H9 (cell line): ENCODE measurements at regions not wholly inside any gene's neighbourhood (a gene's known extent, or its start where the extent isn't known, plus 50 kb on each side); places are given as distances from the start of the nearest gene placed in this dataset.

Experiments used
- DNase-seq: peaks from one replicate; pipeline ENCODE4 v3.0.0-alpha.2; 2017
- H2AFZ ChIP-seq: one replicate; pipeline ENCODE4 v1.6.1; 2013; ENCODE audit warnings: mild to moderate bottlenecking, low read length, control low read depth, moderate library complexity
- H2AK5ac ChIP-seq: 2 replicates; pipeline ENCODE4 v1.6.1; 2013; ENCODE audit warnings: low read length, control low read depth, mixed read lengths; ENCODE audit not compliant: insufficient read length
- H2BK120ac ChIP-seq: one replicate; pipeline ENCODE4 v1.6.1; 2013; ENCODE audit warnings: low read depth, mild to moderate bottlenecking, low read length, control low read depth, inconsistent platforms; ENCODE audit not compliant: poor library complexity, severe bottlenecking
- H2BK12ac ChIP-seq: 2 replicates; pipeline ENCODE4 v1.6.1; 2013; ENCODE audit warnings: low read length, control low read depth, mixed read lengths, low read depth; ENCODE audit not compliant: insufficient read length
- H2BK15ac ChIP-seq: 2 replicates; pipeline ENCODE4 v1.6.1; 2013; ENCODE audit warnings: low read depth, low read length, control low read depth
- H2BK20ac ChIP-seq: one replicate; pipeline ENCODE4 v1.6.1; 2013; ENCODE audit warnings: low read depth, mild to moderate bottlenecking, low read length, control low read depth, inconsistent platforms; ENCODE audit not compliant: poor library complexity, severe bottlenecking
- H2BK5ac ChIP-seq: 2 replicates; pipeline ENCODE4 v1.6.1; 2013; ENCODE audit warnings: low read length, control low read depth, mixed read lengths; ENCODE audit not compliant: insufficient read length
- H3K14ac ChIP-seq: 2 replicates; pipeline ENCODE4 v1.6.1; 2013; ENCODE audit warnings: low read length, control low read depth; ENCODE audit not compliant: insufficient read depth
- H3K18ac ChIP-seq: 2 replicates; pipeline ENCODE4 v1.6.1; 2013; ENCODE audit warnings: low read depth, mild to moderate bottlenecking, mixed read lengths, low read length, control low read depth; ENCODE audit not compliant: insufficient read length
- H3K23ac ChIP-seq: 2 replicates; pipeline ENCODE4 v1.6.1; 2013; ENCODE audit warnings: low read length, control low read depth, mixed read lengths, low read depth; ENCODE audit not compliant: insufficient read length
- H3K23me2 ChIP-seq: 2 replicates; pipeline ENCODE4 v1.6.1; 2013; ENCODE audit warnings: low read depth, mild to moderate bottlenecking, mixed read lengths, low read length, control low read depth; ENCODE audit not compliant: insufficient read length, poor library complexity, severe bottlenecking
- H3K27ac ChIP-seq: 2 replicates; pipeline ENCODE4 v1.5.1; 2013; ENCODE audit warnings: low read length, control low read depth, mixed read lengths, low read depth; ENCODE audit not compliant: insufficient read length
- H3K27me3 ChIP-seq: 2 replicates; pipeline ENCODE4 v1.6.1; 2013; ENCODE audit warnings: low read length, control low read depth, inconsistent platforms; ENCODE audit not compliant: insufficient read depth
- H3K4ac ChIP-seq: 2 replicates; pipeline ENCODE4 v1.6.1; 2013; ENCODE audit warnings: low read depth, mild to moderate bottlenecking, control low read depth, inconsistent platforms, low read length, moderate library complexity
- H3K4me1 ChIP-seq: 2 replicates; pipeline ENCODE4 v1.6.1; 2013; ENCODE audit warnings: low read length, control low read depth, inconsistent platforms; ENCODE audit not compliant: insufficient read depth
- H3K4me2 ChIP-seq: 2 replicates; pipeline ENCODE4 v1.6.1; 2013; ENCODE audit warnings: low read length, control low read depth, mixed read lengths; ENCODE audit not compliant: insufficient read length, insufficient read depth
- H3K56ac ChIP-seq: 2 replicates; pipeline ENCODE4 v1.6.1; 2013; ENCODE audit warnings: low read depth, mild to moderate bottlenecking, mixed read lengths, low read length, control low read depth; ENCODE audit not compliant: insufficient read length
- H3K79me1 ChIP-seq: 2 replicates; pipeline ENCODE4 v1.6.1; 2013; ENCODE audit warnings: low read depth, mild to moderate bottlenecking, moderate library complexity, low read length, control low read depth, inconsistent platforms; ENCODE audit not compliant: insufficient read depth, poor library complexity, severe bottlenecking
- H3K79me2 ChIP-seq: 2 replicates; pipeline ENCODE4 v1.6.1; 2013; ENCODE audit warnings: low read length, control low read depth, inconsistent platforms; ENCODE audit not compliant: insufficient read depth
- H3K9ac ChIP-seq: 2 replicates; pipeline ENCODE4 v1.6.1; 2013; ENCODE audit warnings: low read length, control low read depth, mixed read lengths; ENCODE audit not compliant: insufficient read length; ENCODE audit errors: extremely low read depth
- H3K9me3 ChIP-seq: one replicate; pipeline ENCODE4 v1.6.1; 2013; ENCODE audit warnings: low read depth, low read length, inconsistent platforms; ENCODE audit not compliant: control insufficient read depth
- H3T11ph ChIP-seq: one replicate; pipeline ENCODE4 v1.6.1; 2013; ENCODE audit warnings: mild to moderate bottlenecking, low read length, control low read depth, inconsistent platforms
- H4K20me1 ChIP-seq: one replicate; pipeline ENCODE4 v1.6.1; 2013; ENCODE audit not compliant: control insufficient read depth, insufficient read length, insufficient read depth
- H4K5ac ChIP-seq: 2 replicates; pipeline ENCODE4 v1.6.1; 2013; ENCODE audit warnings: low read depth, mild to moderate bottlenecking, mixed read lengths, low read length, control low read depth; ENCODE audit not compliant: insufficient read length
- H4K8ac ChIP-seq: replicated peaks from 2 replicates; pipeline ENCODE4 v1.6.1; 2013; ENCODE audit warnings: low read length, control low read depth, mixed read lengths, low read depth; ENCODE audit not compliant: insufficient read length
- H4K91ac ChIP-seq: 2 replicates; pipeline ENCODE4 v1.6.1; 2013; ENCODE audit warnings: low read depth, mild to moderate bottlenecking, moderate library complexity, mixed read lengths, low read length, control low read depth; ENCODE audit not compliant: insufficient read length
- H3K27ac Mint-ChIP-seq, 3 experiments: 2 replicates in 2 of 3; 3 replicates in 1 of 3; pipeline ENCODE4 v1.8.0; 2020 to 2021; ENCODE audit warnings: mixed read lengths in 3 of 3, mild to moderate bottlenecking in 1 of 3, moderate library complexity in 1 of 3
- H3K27me3 Mint-ChIP-seq: 2 replicates; pipeline ENCODE4 v1.8.0; 2021; ENCODE audit warnings: low read depth, mild to moderate bottlenecking, moderate library complexity, mixed read lengths
- H3K36me3 Mint-ChIP-seq, 3 experiments: 2 replicates in 2 of 3; 3 replicates in 1 of 3; pipeline ENCODE4 v1.8.0; 2020 to 2021; ENCODE audit warnings: low read depth in 3 of 3, mixed read lengths in 3 of 3; ENCODE audit not compliant: insufficient read depth in 1 of 3
- H3K4me1 Mint-ChIP-seq, 2 experiments: 2 replicates each; pipeline ENCODE4 v1.8.0; 2020; ENCODE audit warnings: mixed read lengths in 2 of 2
- H3K4me3 Mint-ChIP-seq, 2 experiments: 2 replicates in 1 of 2; 3 replicates in 1 of 2; pipeline ENCODE4 v1.8.0; 2020 to 2021; ENCODE audit warnings: mild to moderate bottlenecking in 2 of 2, mixed read lengths in 2 of 2, moderate library complexity in 1 of 2
- H3K9me3 Mint-ChIP-seq, 2 experiments: 2 replicates in 1 of 2; 3 replicates in 1 of 2; pipeline ENCODE4 v1.8.0; 2020; ENCODE audit warnings: mild to moderate bottlenecking in 2 of 2, mixed read lengths in 2 of 2, moderate library complexity in 1 of 2
- WGBS: extraction: QIAGEN DNeasy Blood & Tissue Kit; methylation state at CpG from one replicate; pipeline ENCODE4 v1.1.7; 2013; ENCODE audit warnings: missing lambda C conversion rate, low lambda C conversion rate, mixed read lengths; ENCODE audit not compliant: insufficient read length; ENCODE audit errors: extremely low coverage; 5-methylcytosine and 5-hydroxymethylcytosine counted together
- TF ChIP-seq, protein P1 (sequence below): fragments of 200-600 bp; sonication (generic); conservative IDR thresholded peaks from 3 replicates; pipeline ENCODE4 v1.8.0; 2021; ENCODE audit warnings: antibody characterized with exemption, mild to moderate bottlenecking

DNA sequence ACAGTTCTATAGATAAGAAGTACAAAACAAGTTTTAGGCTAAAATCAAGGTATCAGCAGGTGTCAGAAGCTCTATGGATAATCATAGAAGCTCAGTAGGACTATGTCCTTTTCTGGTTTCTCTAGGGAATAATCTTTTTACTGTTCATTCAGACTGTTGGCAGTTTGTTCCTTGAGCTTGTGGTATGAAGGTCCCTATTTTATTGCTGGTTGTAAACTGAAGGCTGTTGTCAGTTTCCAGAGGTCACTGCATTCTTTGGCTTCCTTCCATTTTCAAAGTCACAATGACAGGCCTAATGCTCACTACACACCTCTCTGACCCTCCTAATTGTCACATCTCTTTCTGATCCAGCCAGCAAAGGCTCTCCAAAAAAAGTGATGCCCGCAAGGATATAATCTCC, 337.9 kb upstream of the EDNRB start:
- Histone ChIP-seq H2BK5ac (no peak overlapping the region), H3K27ac (no peak overlapping the region), H2BK20ac (no peak overlapping the region), H3T11ph (no peak overlapping the region), H2AK5ac (no peak overlapping the region), H3K9me3 (no peaks in the 10 kb centered on the region), H4K5ac (no peak overlapping the region), H3K79me1 (no peaks in the 10 kb centered on the region), H3K23ac (no peak overlapping the region), H3K27me3 (no peaks in the 10 kb centered on the region), H3K18ac (no peak overlapping the region), H2AFZ (no peak overlapping the region), H2BK15ac (no peak overlapping the region), H3K56ac (no peak overlapping the region), H2BK120ac (no peak overlapping the region), H3K14ac (no peak overlapping the region), H3K23me2 (no peaks in the 10 kb centered on the region), H3K9ac (no peak overlapping the region), H4K20me1 (no peaks in the 10 kb centered on the region), H3K4ac (no peak overlapping the region), H4K91ac (no peak overlapping the region), H3K4me1 (no peaks in the 10 kb centered on the region), H4K8ac (no peak overlapping the region), H3K4me2 (no peak overlapping the region), H3K79me2 (no peaks in the 10 kb centered on the region), H2BK12ac (no peak overlapping the region)
- Mint-ChIP-seq H3K27ac (no peak overlapping the region), H3K27me3 (no peaks in the 10 kb centered on the region; the same call in 1 of the 2 replicates), H3K4me3 (no peak overlapping the region), H3K4me1 (peaks cover 7% of the 10 kb centered on the region in 2 experiments), H3K36me3 (peaks cover 0 to 4% (median 4%) of the 10 kb centered on the region in 3 experiments; a peak in 1 of 7 replicates), H3K9me3 (peaks cover 7% of the 10 kb centered on the region in 2 experiments; a peak in 4 of 5 replicates)
- TF ChIP-seq, protein P1, sequence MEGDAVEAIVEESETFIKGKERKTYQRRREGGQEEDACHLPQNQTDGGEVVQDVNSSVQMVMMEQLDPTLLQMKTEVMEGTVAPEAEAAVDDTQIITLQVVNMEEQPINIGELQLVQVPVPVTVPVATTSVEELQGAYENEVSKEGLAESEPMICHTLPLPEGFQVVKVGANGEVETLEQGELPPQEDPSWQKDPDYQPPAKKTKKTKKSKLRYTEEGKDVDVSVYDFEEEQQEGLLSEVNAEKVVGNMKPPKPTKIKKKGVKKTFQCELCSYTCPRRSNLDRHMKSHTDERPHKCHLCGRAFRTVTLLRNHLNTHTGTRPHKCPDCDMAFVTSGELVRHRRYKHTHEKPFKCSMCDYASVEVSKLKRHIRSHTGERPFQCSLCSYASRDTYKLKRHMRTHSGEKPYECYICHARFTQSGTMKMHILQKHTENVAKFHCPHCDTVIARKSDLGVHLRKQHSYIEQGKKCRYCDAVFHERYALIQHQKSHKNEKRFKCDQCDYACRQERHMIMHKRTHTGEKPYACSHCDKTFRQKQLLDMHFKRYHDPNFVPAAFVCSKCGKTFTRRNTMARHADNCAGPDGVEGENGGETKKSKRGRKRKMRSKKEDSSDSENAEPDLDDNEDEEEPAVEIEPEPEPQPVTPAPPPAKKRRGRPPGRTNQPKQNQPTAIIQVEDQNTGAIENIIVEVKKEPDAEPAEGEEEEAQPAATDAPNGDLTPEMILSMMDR: no peak
- no CpG with 5 or more reads among the region's 1 CpG for WGBS
- DNase-seq: no peak
